ENCODE measurements at regions not wholly inside any gene's neighbourhood (a gene's known extent, or its start where the extent isn't known, plus 50 kb on each side); places are given as distances from the start of the nearest gene placed in this dataset.

GRCh38 chr3:27630885-27631284 lies 91.2 kb downstream of the EOMES start:
- Histone ChIP-seq H3K27me3 (ENCODE audit: insufficient read depth, poor library complexity, severe bottlenecking) (no peaks in the 10 kb centered on the region), H3K27ac (replicated peaks) (no peak overlapping the region), H3K4me3 (replicated peaks; ENCODE audit: insufficient read depth, low read length) (no peak overlapping the region)
- no peak for TF ChIP-seq GABPA (IDR thresholded peaks at IDR 0.05; ENCODE audit: low read depth)
- TF ChIP-seq, protein P1, sequence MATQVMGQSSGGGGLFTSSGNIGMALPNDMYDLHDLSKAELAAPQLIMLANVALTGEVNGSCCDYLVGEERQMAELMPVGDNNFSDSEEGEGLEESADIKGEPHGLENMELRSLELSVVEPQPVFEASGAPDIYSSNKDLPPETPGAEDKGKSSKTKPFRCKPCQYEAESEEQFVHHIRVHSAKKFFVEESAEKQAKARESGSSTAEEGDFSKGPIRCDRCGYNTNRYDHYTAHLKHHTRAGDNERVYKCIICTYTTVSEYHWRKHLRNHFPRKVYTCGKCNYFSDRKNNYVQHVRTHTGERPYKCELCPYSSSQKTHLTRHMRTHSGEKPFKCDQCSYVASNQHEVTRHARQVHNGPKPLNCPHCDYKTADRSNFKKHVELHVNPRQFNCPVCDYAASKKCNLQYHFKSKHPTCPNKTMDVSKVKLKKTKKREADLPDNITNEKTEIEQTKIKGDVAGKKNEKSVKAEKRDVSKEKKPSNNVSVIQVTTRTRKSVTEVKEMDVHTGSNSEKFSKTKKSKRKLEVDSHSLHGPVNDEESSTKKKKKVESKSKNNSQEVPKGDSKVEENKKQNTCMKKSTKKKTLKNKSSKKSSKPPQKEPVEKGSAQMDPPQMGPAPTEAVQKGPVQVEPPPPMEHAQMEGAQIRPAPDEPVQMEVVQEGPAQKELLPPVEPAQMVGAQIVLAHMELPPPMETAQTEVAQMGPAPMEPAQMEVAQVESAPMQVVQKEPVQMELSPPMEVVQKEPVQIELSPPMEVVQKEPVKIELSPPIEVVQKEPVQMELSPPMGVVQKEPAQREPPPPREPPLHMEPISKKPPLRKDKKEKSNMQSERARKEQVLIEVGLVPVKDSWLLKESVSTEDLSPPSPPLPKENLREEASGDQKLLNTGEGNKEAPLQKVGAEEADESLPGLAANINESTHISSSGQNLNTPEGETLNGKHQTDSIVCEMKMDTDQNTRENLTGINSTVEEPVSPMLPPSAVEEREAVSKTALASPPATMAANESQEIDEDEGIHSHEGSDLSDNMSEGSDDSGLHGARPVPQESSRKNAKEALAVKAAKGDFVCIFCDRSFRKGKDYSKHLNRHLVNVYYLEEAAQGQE (IDR thresholded peaks at IDR 0.05; ENCODE audit: insufficient replicate concordance, low read depth): no peak
- no peak for TF ChIP-seq SPI1 (IDR thresholded peaks at IDR 0.05; ENCODE audit: borderline replicate concordance, low read depth)
- TF ChIP-seq POLR2AphosphoS5 (IDR thresholded peaks at IDR 0.05; ENCODE audit: low read depth): no peak
- TF ChIP-seq, protein P2, sequence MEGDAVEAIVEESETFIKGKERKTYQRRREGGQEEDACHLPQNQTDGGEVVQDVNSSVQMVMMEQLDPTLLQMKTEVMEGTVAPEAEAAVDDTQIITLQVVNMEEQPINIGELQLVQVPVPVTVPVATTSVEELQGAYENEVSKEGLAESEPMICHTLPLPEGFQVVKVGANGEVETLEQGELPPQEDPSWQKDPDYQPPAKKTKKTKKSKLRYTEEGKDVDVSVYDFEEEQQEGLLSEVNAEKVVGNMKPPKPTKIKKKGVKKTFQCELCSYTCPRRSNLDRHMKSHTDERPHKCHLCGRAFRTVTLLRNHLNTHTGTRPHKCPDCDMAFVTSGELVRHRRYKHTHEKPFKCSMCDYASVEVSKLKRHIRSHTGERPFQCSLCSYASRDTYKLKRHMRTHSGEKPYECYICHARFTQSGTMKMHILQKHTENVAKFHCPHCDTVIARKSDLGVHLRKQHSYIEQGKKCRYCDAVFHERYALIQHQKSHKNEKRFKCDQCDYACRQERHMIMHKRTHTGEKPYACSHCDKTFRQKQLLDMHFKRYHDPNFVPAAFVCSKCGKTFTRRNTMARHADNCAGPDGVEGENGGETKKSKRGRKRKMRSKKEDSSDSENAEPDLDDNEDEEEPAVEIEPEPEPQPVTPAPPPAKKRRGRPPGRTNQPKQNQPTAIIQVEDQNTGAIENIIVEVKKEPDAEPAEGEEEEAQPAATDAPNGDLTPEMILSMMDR (IDR thresholded peaks at IDR 0.05; ENCODE audit: insufficient read depth, low read length): no peak
- peak in 1 of 2 experiments; percentile 34 for DNase-seq (ENCODE audit: low read depth in 1 of 2, low spot score in 1 of 2)

- H3K27me3 ChIP-seq (ENCODE audit: insufficient read depth, poor library complexity, severe bottlenecking): no peaks in the 10 kb centered on the region
- H3K4me3 ChIP-seq (replicated peaks; ENCODE audit: insufficient read depth, low read length): no peak overlapping the region
- TF ChIP-seq SPI1 (IDR thresholded peaks at IDR 0.05; ENCODE audit: borderline replicate concordance, low read depth): no peak
- TF ChIP-seq POLR2AphosphoS5 (IDR thresholded peaks at IDR 0.05; ENCODE audit: low read depth): no peak
- TF ChIP-seq GABPA (IDR thresholded peaks at IDR 0.05; ENCODE audit: low read depth): no peak
- TF ChIP-seq, protein P1 (IDR thresholded peaks at IDR 0.05; ENCODE audit: insufficient replicate concordance, low read depth): no peak
- TF ChIP-seq, protein P2 (IDR thresholded peaks at IDR 0.05; ENCODE audit: insufficient read depth, low read length): no peak
- no peak for DNase-seq (ENCODE audit: low read depth in 1 of 2, low spot score in 1 of 2)
- H3K27ac ChIP-seq (replicated peaks): no peak overlapping the region
These were observed 92.8 kb downstream of the EOMES start for GRCh38 chr3:27629366-27629765.

- H3K27ac ChIP-seq (replicated peaks): no peak overlapping the region
- no peaks in the 10 kb centered on the region for H3K27me3 ChIP-seq (ENCODE audit: insufficient read depth, poor library complexity, severe bottlenecking)
- TF ChIP-seq GABPA (IDR thresholded peaks at IDR 0.05; ENCODE audit: low read depth): no peak
- TF ChIP-seq, protein P1 (IDR thresholded peaks at IDR 0.05; ENCODE audit: insufficient replicate concordance, low read depth): no peak
- no peak for TF ChIP-seq POLR2AphosphoS5 (IDR thresholded peaks at IDR 0.05; ENCODE audit: low read depth)
- TF ChIP-seq, protein P2 (IDR thresholded peaks at IDR 0.05; ENCODE audit: insufficient read depth, low read length): no peak
- TF ChIP-seq SPI1 (IDR thresholded peaks at IDR 0.05; ENCODE audit: borderline replicate concordance, low read depth): no peak
- no peak overlapping the region for H3K4me3 ChIP-seq (replicated peaks; ENCODE audit: insufficient read depth, low read length)
- DNase-seq (ENCODE audit: low read depth in 1 of 2, low spot score in 1 of 2): no peak
These were observed 93.9 kb downstream of the EOMES start for GRCh38 chr3:27628026-27628750.
